IPS-18a (cell line): ENCODE measurements at regions not wholly inside any gene's neighbourhood (a gene's known extent, or its start where the extent isn't known, plus 50 kb on each side); places are given as distances from the start of the nearest gene placed in this dataset.

Experiments
- H3K27ac ChIP-seq: one replicate; pipeline ENCODE4 v1.5.1; 2013; ENCODE audit warnings: low read length
- H3K27me3 ChIP-seq: one replicate; pipeline ENCODE4 v1.6.1; 2013; ENCODE audit warnings: mild to moderate bottlenecking, low read length; ENCODE audit not compliant: control insufficient read depth, insufficient read depth
- H3K36me3 ChIP-seq: one replicate; pipeline ENCODE4 v1.6.1; 2013; ENCODE audit warnings: low read depth, low read length; ENCODE audit not compliant: control insufficient read depth
- H3K4me1 ChIP-seq: one replicate; pipeline ENCODE4 v1.6.1; 2013; ENCODE audit warnings: low read depth, low read length; ENCODE audit not compliant: control insufficient read depth
- H3K4me3 ChIP-seq: one replicate; pipeline ENCODE4 v1.5.1; 2013; ENCODE audit warnings: low read length
- H3K9ac ChIP-seq: one replicate; pipeline ENCODE4 v1.6.1; 2013; ENCODE audit warnings: mild to moderate bottlenecking, low read length, moderate library complexity
- H3K9me3 ChIP-seq: one replicate; pipeline ENCODE4 v1.6.1; 2013; ENCODE audit warnings: low read depth, low read length; ENCODE audit not compliant: control insufficient read depth

- H3K27me3 ChIP-seq, result no peaks in the 10 kb centered on the region
- no peak overlapping the region for H3K4me3 ChIP-seq
- no peaks in the 10 kb centered on the region for H3K36me3 ChIP-seq
- H3K9me3 ChIP-seq, result no peaks in the 10 kb centered on the region
- H3K4me1 ChIP-seq, result peaks cover 7% of the 10 kb centered on the region
- H3K27ac ChIP-seq, result no peak overlapping the region
- no peak overlapping the region for H3K9ac ChIP-seq
These were observed 601.9 kb downstream of the SNAPC1 start for GRCh38 chr14:62364161-62364560.

- H3K4me1 ChIP-seq, result peaks cover under 1% of the 10 kb centered on the region
- H3K27me3 ChIP-seq, result no peaks in the 10 kb centered on the region
- H3K4me3 ChIP-seq, result no peak overlapping the region
- no peaks in the 10 kb centered on the region for H3K36me3 ChIP-seq
- H3K9me3 ChIP-seq, result no peaks in the 10 kb centered on the region
- no peak overlapping the region for H3K27ac ChIP-seq
- no peak overlapping the region for H3K9ac ChIP-seq
These were observed 602.6 kb downstream of the SNAPC1 start for GRCh38 chr14:62364800-62365280.

GRCh38 chr14:62369919-62370560 lies 607.8 kb downstream of the SNAPC1 start:
- no peaks in the 10 kb centered on the region for H3K4me1 ChIP-seq
- H3K9ac ChIP-seq, result no peak overlapping the region
- no peak overlapping the region for H3K4me3 ChIP-seq
- no peak overlapping the region for H3K27ac ChIP-seq
- no peaks in the 10 kb centered on the region for H3K27me3 ChIP-seq
- no peaks in the 10 kb centered on the region for H3K36me3 ChIP-seq
- no peaks in the 10 kb centered on the region for H3K9me3 ChIP-seq

GRCh38 chr14:62373944-62374343 lies 611.7 kb downstream of the SNAPC1 start:
- Histone ChIP-seq H3K9me3 (no peaks in the 10 kb centered on the region), H3K9ac (no peak overlapping the region), H3K27ac (no peak overlapping the region), H3K27me3 (no peaks in the 10 kb centered on the region), H3K4me3 (no peak overlapping the region), H3K36me3 (no peaks in the 10 kb centered on the region), H3K4me1 (no peaks in the 10 kb centered on the region)

GRCh38 chr14:62378057-62378456 lies 615.8 kb downstream of the SNAPC1 start:
- H3K4me1 ChIP-seq, result no peaks in the 10 kb centered on the region
- no peak overlapping the region for H3K27ac ChIP-seq
- no peaks in the 10 kb centered on the region for H3K36me3 ChIP-seq
- H3K4me3 ChIP-seq, result no peak overlapping the region
- H3K9me3 ChIP-seq, result no peaks in the 10 kb centered on the region
- no peaks in the 10 kb centered on the region for H3K27me3 ChIP-seq
- no peak overlapping the region for H3K9ac ChIP-seq

GRCh38 chr14:62381311-62382070 lies 619.3 kb downstream of the SNAPC1 start:
- Histone ChIP-seq H3K9me3 (peaks cover 4% of the 10 kb centered on the region), H3K4me3 (no peak overlapping the region), H3K4me1 (no peaks in the 10 kb centered on the region), H3K36me3 (no peaks in the 10 kb centered on the region), H3K27ac (no peak overlapping the region), H3K9ac (no peak overlapping the region), H3K27me3 (no peaks in the 10 kb centered on the region)

GRCh38 chr14:62409169-62409568 lies 636.1 kb downstream of the KCNH5 start:
- Histone ChIP-seq H3K27me3 (no peaks in the 10 kb centered on the region), H3K4me1 (peaks cover 23% of the 10 kb centered on the region), H3K4me3 (no peak overlapping the region), H3K9ac (no peak overlapping the region), H3K27ac (no peak overlapping the region), H3K9me3 (no peaks in the 10 kb centered on the region), H3K36me3 (no peaks in the 10 kb centered on the region)

GRCh38 chr14:62409626-62410300 lies 635.5 kb downstream of the KCNH5 start:
- H3K27me3 ChIP-seq, result no peaks in the 10 kb centered on the region
- no peaks in the 10 kb centered on the region for H3K36me3 ChIP-seq
- H3K4me3 ChIP-seq, result no peak overlapping the region
- H3K9ac ChIP-seq, result no peak overlapping the region
- no peak overlapping the region for H3K27ac ChIP-seq
- H3K4me1 ChIP-seq, result peaks cover 23% of the 10 kb centered on the region
- H3K9me3 ChIP-seq, result no peaks in the 10 kb centered on the region

GRCh38 chr14:62420847-62421246 lies 624.4 kb downstream of the KCNH5 start:
- Histone ChIP-seq H3K9ac (no peak overlapping the region), H3K4me3 (no peak overlapping the region)

GRCh38 chr14:62428429-62429203 lies 616.6 kb downstream of the KCNH5 start:
- no peaks in the 10 kb centered on the region for H3K36me3 ChIP-seq
- no peak overlapping the region for H3K27ac ChIP-seq
- no peak overlapping the region for H3K4me3 ChIP-seq
- no peaks in the 10 kb centered on the region for H3K27me3 ChIP-seq
- H3K9me3 ChIP-seq, result peaks cover 12% of the 10 kb centered on the region
- H3K4me1 ChIP-seq, result no peaks in the 10 kb centered on the region
- no peak overlapping the region for H3K9ac ChIP-seq

More at GRCh38 chr14:62420847-62421246, 624.4 kb downstream of the KCNH5 start:
- H3K27me3 ChIP-seq, result no peaks in the 10 kb centered on the region
- H3K27ac ChIP-seq, result no peak overlapping the region
- H3K4me1 ChIP-seq, result no peaks in the 10 kb centered on the region
- H3K9me3 ChIP-seq, result no peaks in the 10 kb centered on the region
- no peaks in the 10 kb centered on the region for H3K36me3 ChIP-seq

GRCh38 chr14:62429683-62430082 lies 615.6 kb downstream of the KCNH5 start:
- H3K36me3 ChIP-seq, result no peaks in the 10 kb centered on the region
- no peak overlapping the region for H3K27ac ChIP-seq
- no peaks in the 10 kb centered on the region for H3K4me1 ChIP-seq
- no peaks in the 10 kb centered on the region for H3K27me3 ChIP-seq
- peaks cover 17% of the 10 kb centered on the region for H3K9me3 ChIP-seq
- H3K9ac ChIP-seq, result no peak overlapping the region
- H3K4me3 ChIP-seq, result no peak overlapping the region
